ENCODE measurements at regions not wholly inside any gene's neighbourhood (a gene's known extent, or its start where the extent isn't known, plus 50 kb on each side); places are given as distances from the start of the nearest gene placed in this dataset.

- DNase-seq = no peak
These were observed 601.5 kb upstream of the GCFC2 start for GRCh38 chr2:76312236-76312635.

GRCh38 chr2:76311728-76312127, 601.0 kb upstream of the GCFC2 start:
- DNase-seq = no peak

- DNase-seq = no peak
These were observed 600.3 kb upstream of the GCFC2 start for GRCh38 chr2:76310894-76311633.

- no peak for DNase-seq
These were observed 596.8 kb upstream of the GCFC2 start for GRCh38 chr2:76307495-76307894.

- no peak for DNase-seq
These were observed 587.3 kb upstream of the GCFC2 start for GRCh38 chr2:76298041-76298440.

- no peak for DNase-seq
These were observed 585.7 kb upstream of the GCFC2 start for GRCh38 chr2:76296438-76296837.

- DNase-seq = no peak
These were observed 585.0 kb upstream of the GCFC2 start for GRCh38 chr2:76295762-76296161.

- no peak for DNase-seq
These were observed 577.9 kb upstream of the GCFC2 start for GRCh38 chr2:76288598-76288997.

GRCh38 chr2:76288146-76288545, 577.4 kb upstream of the GCFC2 start:
- DNase-seq = no peak

- no peak for DNase-seq
These were observed 572.6 kb upstream of the GCFC2 start for GRCh38 chr2:76283350-76283749.

- no peak for DNase-seq
These were observed 570.6 kb upstream of the GCFC2 start for GRCh38 chr2:76281156-76281841.

- DNase-seq = no peak
These were observed 570.0 kb upstream of the GCFC2 start for GRCh38 chr2:76280686-76281085.

- no peak for DNase-seq
These were observed 568.4 kb upstream of the GCFC2 start for GRCh38 chr2:76279142-76279541.

GRCh38 chr2:76275788-76276187, 565.1 kb upstream of the GCFC2 start:
- no peak for DNase-seq

- DNase-seq = no peak
These were observed 564.0 kb upstream of the GCFC2 start for GRCh38 chr2:76274676-76275075.

- DNase-seq = no peak
These were observed 563.4 kb upstream of the GCFC2 start for GRCh38 chr2:76274160-76274559.

GRCh38 chr2:76270096-76270710, 559.5 kb upstream of the GCFC2 start:
- no peak for DNase-seq

- DNase-seq = no peak
These were observed 558.3 kb upstream of the GCFC2 start for GRCh38 chr2:76268902-76269620.

- DNase-seq = no peak
These were observed 557.8 kb upstream of the GCFC2 start for GRCh38 chr2:76268484-76268883.

GRCh38 chr2:76257802-76258201, 547.1 kb upstream of the GCFC2 start:
- DNase-seq = no peak

GRCh38 chr2:76256458-76257088, 545.9 kb upstream of the GCFC2 start:
- no peak for DNase-seq

- DNase-seq = no peak
These were observed 542.0 kb upstream of the GCFC2 start for GRCh38 chr2:76252704-76253103.

GRCh38 chr2:76251342-76251741, 540.6 kb upstream of the GCFC2 start:
- no peak for DNase-seq

All from activated CD4-positive, CD25-positive, alpha-beta regulatory T cell (primary cell).